H9 (cell line): ENCODE measurements at regions not wholly inside any gene's neighbourhood (a gene's known extent, or its start where the extent isn't known, plus 50 kb on each side); places are given as distances from the start of the nearest gene placed in this dataset.
"Not testable (repeated sequence)": the region's sequence is repeated elsewhere in the genome, so short reads cannot be mapped to it uniquely, and the experiment has no call there.

Source experiments
- DNase-seq: peaks from one replicate; pipeline ENCODE4 v3.0.0-alpha.2; 2017
- H2AFZ ChIP-seq: one replicate; pipeline ENCODE4 v1.6.1; 2013; ENCODE audit warnings: mild to moderate bottlenecking, low read length, control low read depth, moderate library complexity
- H2AK5ac ChIP-seq: 2 replicates; pipeline ENCODE4 v1.6.1; 2013; ENCODE audit warnings: low read length, control low read depth, mixed read lengths; ENCODE audit not compliant: insufficient read length
- H2BK120ac ChIP-seq: one replicate; pipeline ENCODE4 v1.6.1; 2013; ENCODE audit warnings: low read depth, mild to moderate bottlenecking, low read length, control low read depth, inconsistent platforms; ENCODE audit not compliant: poor library complexity, severe bottlenecking
- H2BK12ac ChIP-seq: 2 replicates; pipeline ENCODE4 v1.6.1; 2013; ENCODE audit warnings: low read length, control low read depth, mixed read lengths, low read depth; ENCODE audit not compliant: insufficient read length
- H2BK15ac ChIP-seq: 2 replicates; pipeline ENCODE4 v1.6.1; 2013; ENCODE audit warnings: low read depth, low read length, control low read depth
- H2BK20ac ChIP-seq: one replicate; pipeline ENCODE4 v1.6.1; 2013; ENCODE audit warnings: low read depth, mild to moderate bottlenecking, low read length, control low read depth, inconsistent platforms; ENCODE audit not compliant: poor library complexity, severe bottlenecking
- H2BK5ac ChIP-seq: 2 replicates; pipeline ENCODE4 v1.6.1; 2013; ENCODE audit warnings: low read length, control low read depth, mixed read lengths; ENCODE audit not compliant: insufficient read length
- H3K14ac ChIP-seq: 2 replicates; pipeline ENCODE4 v1.6.1; 2013; ENCODE audit warnings: low read length, control low read depth; ENCODE audit not compliant: insufficient read depth
- H3K18ac ChIP-seq: 2 replicates; pipeline ENCODE4 v1.6.1; 2013; ENCODE audit warnings: low read depth, mild to moderate bottlenecking, mixed read lengths, low read length, control low read depth; ENCODE audit not compliant: insufficient read length
- H3K23ac ChIP-seq: 2 replicates; pipeline ENCODE4 v1.6.1; 2013; ENCODE audit warnings: low read length, control low read depth, mixed read lengths, low read depth; ENCODE audit not compliant: insufficient read length
- H3K23me2 ChIP-seq: 2 replicates; pipeline ENCODE4 v1.6.1; 2013; ENCODE audit warnings: low read depth, mild to moderate bottlenecking, mixed read lengths, low read length, control low read depth; ENCODE audit not compliant: insufficient read length, poor library complexity, severe bottlenecking
- H3K27ac ChIP-seq: 2 replicates; pipeline ENCODE4 v1.5.1; 2013; ENCODE audit warnings: low read length, control low read depth, mixed read lengths, low read depth; ENCODE audit not compliant: insufficient read length
- H3K27me3 ChIP-seq: 2 replicates; pipeline ENCODE4 v1.6.1; 2013; ENCODE audit warnings: low read length, control low read depth, inconsistent platforms; ENCODE audit not compliant: insufficient read depth
- H3K4ac ChIP-seq: 2 replicates; pipeline ENCODE4 v1.6.1; 2013; ENCODE audit warnings: low read depth, mild to moderate bottlenecking, control low read depth, inconsistent platforms, low read length, moderate library complexity
- H3K4me1 ChIP-seq: 2 replicates; pipeline ENCODE4 v1.6.1; 2013; ENCODE audit warnings: low read length, control low read depth, inconsistent platforms; ENCODE audit not compliant: insufficient read depth
- H3K4me2 ChIP-seq: 2 replicates; pipeline ENCODE4 v1.6.1; 2013; ENCODE audit warnings: low read length, control low read depth, mixed read lengths; ENCODE audit not compliant: insufficient read length, insufficient read depth
- H3K56ac ChIP-seq: 2 replicates; pipeline ENCODE4 v1.6.1; 2013; ENCODE audit warnings: low read depth, mild to moderate bottlenecking, mixed read lengths, low read length, control low read depth; ENCODE audit not compliant: insufficient read length
- H3K79me1 ChIP-seq: 2 replicates; pipeline ENCODE4 v1.6.1; 2013; ENCODE audit warnings: low read depth, mild to moderate bottlenecking, moderate library complexity, low read length, control low read depth, inconsistent platforms; ENCODE audit not compliant: insufficient read depth, poor library complexity, severe bottlenecking
- H3K79me2 ChIP-seq: 2 replicates; pipeline ENCODE4 v1.6.1; 2013; ENCODE audit warnings: low read length, control low read depth, inconsistent platforms; ENCODE audit not compliant: insufficient read depth
- H3K9ac ChIP-seq: 2 replicates; pipeline ENCODE4 v1.6.1; 2013; ENCODE audit warnings: low read length, control low read depth, mixed read lengths; ENCODE audit not compliant: insufficient read length; ENCODE audit errors: extremely low read depth
- H3K9me3 ChIP-seq: one replicate; pipeline ENCODE4 v1.6.1; 2013; ENCODE audit warnings: low read depth, low read length, inconsistent platforms; ENCODE audit not compliant: control insufficient read depth
- H3T11ph ChIP-seq: one replicate; pipeline ENCODE4 v1.6.1; 2013; ENCODE audit warnings: mild to moderate bottlenecking, low read length, control low read depth, inconsistent platforms
- H4K20me1 ChIP-seq: one replicate; pipeline ENCODE4 v1.6.1; 2013; ENCODE audit not compliant: control insufficient read depth, insufficient read length, insufficient read depth
- H4K5ac ChIP-seq: 2 replicates; pipeline ENCODE4 v1.6.1; 2013; ENCODE audit warnings: low read depth, mild to moderate bottlenecking, mixed read lengths, low read length, control low read depth; ENCODE audit not compliant: insufficient read length
- H4K8ac ChIP-seq: replicated peaks from 2 replicates; pipeline ENCODE4 v1.6.1; 2013; ENCODE audit warnings: low read length, control low read depth, mixed read lengths, low read depth; ENCODE audit not compliant: insufficient read length
- H4K91ac ChIP-seq: 2 replicates; pipeline ENCODE4 v1.6.1; 2013; ENCODE audit warnings: low read depth, mild to moderate bottlenecking, moderate library complexity, mixed read lengths, low read length, control low read depth; ENCODE audit not compliant: insufficient read length
- H3K27ac Mint-ChIP-seq, 3 experiments: 2 replicates in 2 of 3; 3 replicates in 1 of 3; pipeline ENCODE4 v1.8.0; 2020 to 2021; ENCODE audit warnings: mixed read lengths in 3 of 3, mild to moderate bottlenecking in 1 of 3, moderate library complexity in 1 of 3
- H3K27me3 Mint-ChIP-seq: 2 replicates; pipeline ENCODE4 v1.8.0; 2021; ENCODE audit warnings: low read depth, mild to moderate bottlenecking, moderate library complexity, mixed read lengths
- H3K36me3 Mint-ChIP-seq, 3 experiments: 2 replicates in 2 of 3; 3 replicates in 1 of 3; pipeline ENCODE4 v1.8.0; 2020 to 2021; ENCODE audit warnings: low read depth in 3 of 3, mixed read lengths in 3 of 3; ENCODE audit not compliant: insufficient read depth in 1 of 3
- H3K4me1 Mint-ChIP-seq, 2 experiments: 2 replicates each; pipeline ENCODE4 v1.8.0; 2020; ENCODE audit warnings: mixed read lengths in 2 of 2
- H3K4me3 Mint-ChIP-seq, 2 experiments: 2 replicates in 1 of 2; 3 replicates in 1 of 2; pipeline ENCODE4 v1.8.0; 2020 to 2021; ENCODE audit warnings: mild to moderate bottlenecking in 2 of 2, mixed read lengths in 2 of 2, moderate library complexity in 1 of 2
- H3K9me3 Mint-ChIP-seq, 2 experiments: 2 replicates in 1 of 2; 3 replicates in 1 of 2; pipeline ENCODE4 v1.8.0; 2020; ENCODE audit warnings: mild to moderate bottlenecking in 2 of 2, mixed read lengths in 2 of 2, moderate library complexity in 1 of 2
- CTCF ChIP-seq: fragments of 200-600 bp; sonication (generic); conservative IDR thresholded peaks from 3 replicates; pipeline ENCODE4 v1.8.0; 2021; ENCODE audit warnings: antibody characterized with exemption, mild to moderate bottlenecking
- WGBS: extraction: QIAGEN DNeasy Blood & Tissue Kit; methylation state at CpG from one replicate; pipeline ENCODE4 v1.1.7; 2013; ENCODE audit warnings: missing lambda C conversion rate, low lambda C conversion rate, mixed read lengths; ENCODE audit not compliant: insufficient read length; ENCODE audit errors: extremely low coverage; 5-methylcytosine and 5-hydroxymethylcytosine counted together

- Histone ChIP-seq H3K18ac (no peak overlapping the region), H2BK120ac (no peak overlapping the region), H2AK5ac (no peak overlapping the region), H3K27ac (no peak overlapping the region), H3K23ac (no peak overlapping the region), H3K4me1 (no peaks in the 10 kb centered on the region), H3K27me3 (no peaks in the 10 kb centered on the region), H3K14ac (no peak overlapping the region), H3T11ph (no peak overlapping the region), H2BK15ac (no peak overlapping the region), H4K5ac (no peak overlapping the region), H2BK20ac (no peak overlapping the region), H2AFZ (no peak overlapping the region), H3K56ac (no peak overlapping the region), H2BK5ac (no peak overlapping the region), H3K79me2 (no peaks in the 10 kb centered on the region), H3K9ac (no peak overlapping the region), H3K23me2 (no peaks in the 10 kb centered on the region), H3K79me1 (no peaks in the 10 kb centered on the region), H3K4me2 (no peak overlapping the region), H3K4ac (no peak overlapping the region), H3K9me3 (no peaks in the 10 kb centered on the region), H4K20me1 (no peaks in the 10 kb centered on the region), H4K91ac (no peak overlapping the region), H4K8ac (no peak overlapping the region), H2BK12ac (no peak overlapping the region)
- Mint-ChIP-seq H3K9me3 (no peaks in the 10 kb centered on the region), H3K27me3 (no peaks in the 10 kb centered on the region), H3K4me3 (no peak overlapping the region), H3K4me1 (no peaks in the 10 kb centered on the region), H3K36me3 (no peaks in the 10 kb centered on the region), H3K27ac (no peak overlapping the region)
- DNase-seq = no peak
- no peak for TF ChIP-seq CTCF
- WGBS = no CpG with 5 or more reads among the region's 2 CpGs
These were observed 56.5 kb upstream of the FNDC3B start for GRCh38 chr3:171982828-171983227.

GRCh38 chr3:171983685-171984084, 55.7 kb upstream of the FNDC3B start:
- DNase-seq, H4K91ac ChIP-seq, H3K27me3 ChIP-seq, H3K56ac ChIP-seq, H3K4me2 ChIP-seq, H3K4me3 Mint-ChIP-seq, H3K4me1 Mint-ChIP-seq, H4K5ac ChIP-seq, H3K4me1 ChIP-seq, H2AK5ac ChIP-seq, H3K27ac ChIP-seq, H2BK12ac ChIP-seq, H2AFZ ChIP-seq, H2BK20ac ChIP-seq, H3K9ac ChIP-seq, H4K8ac ChIP-seq, H3K79me2 ChIP-seq, H3K36me3 Mint-ChIP-seq, H3K79me1 ChIP-seq, H3K18ac ChIP-seq, H3K23ac ChIP-seq, H3T11ph ChIP-seq, H3K9me3 Mint-ChIP-seq, H3K4ac ChIP-seq, H3K27me3 Mint-ChIP-seq, H2BK5ac ChIP-seq, H2BK15ac ChIP-seq, H3K9me3 ChIP-seq, H4K20me1 ChIP-seq, H2BK120ac ChIP-seq, H3K27ac Mint-ChIP-seq, H3K23me2 ChIP-seq, H3K14ac ChIP-seq: not testable (repeated sequence)
- WGBS = no CpG with 5 or more reads among the region's 8 CpGs
